ENCODE measurements at regions not wholly inside any gene's neighbourhood (a gene's known extent, or its start where the extent isn't known, plus 50 kb on each side); places are given as distances from the start of the nearest gene placed in this dataset.

GRCh38 chr10:8978100-8978499, 923.6 kb downstream of the GATA3 start:
- no peak for TF ChIP-seq CEBPB (IDR thresholded peaks at IDR 0.05)
- no peak for TF ChIP-seq TEAD4 (IDR thresholded peaks at IDR 0.05)
- no peak for TF ChIP-seq NFIC (IDR thresholded peaks at IDR 0.05)
- no peak for TF ChIP-seq REST (IDR thresholded peaks at IDR 0.05; ENCODE audit: low read depth)
- no peak for TF ChIP-seq USF1 (IDR thresholded peaks at IDR 0.05)
- TF ChIP-seq MAX (IDR thresholded peaks at IDR 0.05), result no peak
- no peak for TF ChIP-seq RAD21 (IDR thresholded peaks at IDR 0.05; ENCODE audit: low read depth)
- TF ChIP-seq YY1 (IDR thresholded peaks at IDR 0.05; ENCODE audit: low read depth), result no peak
- no peak for TF ChIP-seq TAF1 (IDR thresholded peaks at IDR 0.05; ENCODE audit: low read depth)
- no peak for TF ChIP-seq FOXM1 (IDR thresholded peaks at IDR 0.05; ENCODE audit: borderline replicate concordance, low read depth)
- no peak for TF ChIP-seq CREB1 (IDR thresholded peaks at IDR 0.05; ENCODE audit: low read depth)
- TF ChIP-seq EGR1 (IDR thresholded peaks at IDR 0.05), result no peak
- TF ChIP-seq EP300 (IDR thresholded peaks at IDR 0.05; ENCODE audit: borderline replicate concordance), result no peak
- no peak for TF ChIP-seq TCF12 (IDR thresholded peaks at IDR 0.05; ENCODE audit: low read depth)
- TF ChIP-seq ZBTB7A (IDR thresholded peaks at IDR 0.05; ENCODE audit: low read depth), result no peak

- TF ChIP-seq CEBPB (IDR thresholded peaks at IDR 0.05), result no peak
- no peak for TF ChIP-seq USF1 (IDR thresholded peaks at IDR 0.05)
- TF ChIP-seq REST (IDR thresholded peaks at IDR 0.05; ENCODE audit: low read depth), result no peak
- TF ChIP-seq CREB1 (IDR thresholded peaks at IDR 0.05; ENCODE audit: low read depth), result no peak
- TF ChIP-seq MAX (IDR thresholded peaks at IDR 0.05), result no peak
- TF ChIP-seq EP300 (IDR thresholded peaks at IDR 0.05; ENCODE audit: borderline replicate concordance), result no peak
- no peak for TF ChIP-seq FOXM1 (IDR thresholded peaks at IDR 0.05; ENCODE audit: borderline replicate concordance, low read depth)
- TF ChIP-seq NFIC (IDR thresholded peaks at IDR 0.05), result no peak
- TF ChIP-seq TAF1 (IDR thresholded peaks at IDR 0.05; ENCODE audit: low read depth), result no peak
- no peak for TF ChIP-seq ZBTB7A (IDR thresholded peaks at IDR 0.05; ENCODE audit: low read depth)
- no peak for TF ChIP-seq RAD21 (IDR thresholded peaks at IDR 0.05; ENCODE audit: low read depth)
Observed at GRCh38 chr10:8979976-8980375, 925.5 kb downstream of the GATA3 start.

DNA sequence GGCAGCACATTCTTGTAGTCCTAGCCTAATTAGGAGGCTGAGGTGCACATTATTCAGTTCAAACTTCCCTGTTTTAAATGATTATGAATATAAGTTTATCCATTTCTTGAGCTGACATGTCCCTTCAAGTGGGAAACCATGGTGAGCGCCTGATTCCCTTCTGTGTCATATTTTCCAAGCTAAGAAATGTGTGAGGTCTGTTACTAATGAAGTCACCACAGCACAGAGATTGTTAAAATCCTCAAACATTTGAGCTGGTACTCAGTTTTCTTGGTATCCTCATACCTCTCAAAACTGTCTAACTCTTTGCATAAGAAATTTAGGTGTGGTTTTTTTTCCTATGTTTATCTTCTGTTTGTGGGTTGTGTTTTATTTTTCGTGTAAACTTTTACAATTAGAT, 926.8 kb downstream of the GATA3 start:
- TF ChIP-seq CEBPB (IDR thresholded peaks at IDR 0.05) (no peak), USF1 (IDR thresholded peaks at IDR 0.05) (no peak), TCF12 (IDR thresholded peaks at IDR 0.05; ENCODE audit: low read depth) (no peak), NFIC (IDR thresholded peaks at IDR 0.05) (no peak), FOXM1 (IDR thresholded peaks at IDR 0.05; ENCODE audit: borderline replicate concordance, low read depth) (no peak), CREB1 (IDR thresholded peaks at IDR 0.05; ENCODE audit: low read depth) (no peak), EP300 (IDR thresholded peaks at IDR 0.05; ENCODE audit: borderline replicate concordance) (no peak)

- TF ChIP-seq ZBTB7A (IDR thresholded peaks at IDR 0.05; ENCODE audit: low read depth) (no peak), USF1 (IDR thresholded peaks at IDR 0.05) (no peak), YY1 (IDR thresholded peaks at IDR 0.05; ENCODE audit: low read depth) (no peak), EP300 (IDR thresholded peaks at IDR 0.05; ENCODE audit: borderline replicate concordance) (no peak), RAD21 (IDR thresholded peaks at IDR 0.05; ENCODE audit: low read depth) (no peak), TAF1 (IDR thresholded peaks at IDR 0.05; ENCODE audit: low read depth) (no peak), FOXM1 (IDR thresholded peaks at IDR 0.05; ENCODE audit: borderline replicate concordance, low read depth) (no peak), CEBPB (IDR thresholded peaks at IDR 0.05) (no peak), NFIC (IDR thresholded peaks at IDR 0.05) (no peak), MAX (IDR thresholded peaks at IDR 0.05) (no peak), TEAD4 (IDR thresholded peaks at IDR 0.05) (no peak)
Observed at GRCh38 chr10:8985651-8986050, 931.2 kb downstream of the GATA3 start.

- TF ChIP-seq USF1 (IDR thresholded peaks at IDR 0.05) (no peak), TEAD4 (IDR thresholded peaks at IDR 0.05) (no peak), RAD21 (IDR thresholded peaks at IDR 0.05; ENCODE audit: low read depth) (no peak), CEBPB (IDR thresholded peaks at IDR 0.05) (no peak), CREB1 (IDR thresholded peaks at IDR 0.05; ENCODE audit: low read depth) (no peak), NFIC (IDR thresholded peaks at IDR 0.05) (no peak), MAX (IDR thresholded peaks at IDR 0.05) (no peak), TCF12 (IDR thresholded peaks at IDR 0.05; ENCODE audit: low read depth) (no peak), FOXM1 (IDR thresholded peaks at IDR 0.05; ENCODE audit: borderline replicate concordance, low read depth) (no peak), EGR1 (IDR thresholded peaks at IDR 0.05) (no peak), TAF1 (IDR thresholded peaks at IDR 0.05; ENCODE audit: low read depth) (no peak), ZBTB7A (IDR thresholded peaks at IDR 0.05; ENCODE audit: low read depth) (no peak), EP300 (IDR thresholded peaks at IDR 0.05; ENCODE audit: borderline replicate concordance) (no peak), REST (IDR thresholded peaks at IDR 0.05; ENCODE audit: low read depth) (no peak), YY1 (IDR thresholded peaks at IDR 0.05; ENCODE audit: low read depth) (no peak)
Observed at GRCh38 chr10:8986975-8987374, 932.5 kb downstream of the GATA3 start.
